Fibroblast of mammary gland (primary cell): ENCODE measurements at regions not wholly inside any gene's neighbourhood (a gene's known extent, or its start where the extent isn't known, plus 50 kb on each side); places are given as distances from the start of the nearest gene placed in this dataset.
A peak's percentile ranks its signal among the peaks of the same experiment; 100 is the strongest.

Experiments used
- DNase-seq: peaks from one replicate; pipeline ENCODE4 v3.0.0-alpha.2; 2010; ENCODE audit warnings: low read depth
- H3K4me3 ChIP-seq: 2 replicates; pipeline ENCODE4 v1.5.1; 2011; ENCODE audit warnings: low read depth, mild to moderate bottlenecking, low read length, moderate library complexity; ENCODE audit not compliant: control insufficient read depth
- CTCF ChIP-seq: conservative IDR thresholded peaks from 2 replicates; pipeline ENCODE4 v1.5.1; 2011; ENCODE audit warnings: low read depth, low read length, inconsistent platforms; ENCODE audit not compliant: control insufficient read depth, insufficient read depth

DNA sequence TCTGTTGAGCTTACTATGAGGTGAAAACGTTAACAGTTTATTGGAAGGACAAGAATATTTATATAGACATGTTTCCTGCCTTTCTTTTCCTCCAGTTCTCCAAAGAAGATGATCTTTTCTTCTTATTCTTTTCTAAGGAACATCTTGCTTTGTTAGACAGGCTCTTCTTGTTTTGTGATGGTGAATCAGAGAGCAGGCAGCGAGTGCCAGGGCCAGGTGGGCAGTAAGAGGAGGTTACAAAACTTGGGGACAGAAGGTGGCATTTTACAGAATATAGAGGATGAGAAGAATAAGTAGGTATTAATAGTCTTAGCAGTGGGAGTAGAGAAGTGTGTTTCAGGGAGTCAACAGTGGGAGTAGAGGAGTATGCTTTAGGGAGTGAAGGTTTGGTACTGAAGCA is 223.6 kb downstream of the ARL4A start:
- DNase-seq = no peak
- no peak overlapping the region for H3K4me3 ChIP-seq
- TF ChIP-seq CTCF = no peak

- no peak for DNase-seq
- H3K4me3 ChIP-seq = no peak overlapping the region
Measured at GRCh38 chr7:12913002-12913401, 225.6 kb downstream of the ARL4A start.

GRCh38 chr7:12917801-12918200 is 230.4 kb downstream of the ARL4A start:
- H3K4me3 ChIP-seq = no peak overlapping the region
- no peak for DNase-seq
- TF ChIP-seq CTCF = no peak

More at GRCh38 chr7:12913002-12913401, 225.6 kb downstream of the ARL4A start:
- no peak for TF ChIP-seq CTCF

DNA sequence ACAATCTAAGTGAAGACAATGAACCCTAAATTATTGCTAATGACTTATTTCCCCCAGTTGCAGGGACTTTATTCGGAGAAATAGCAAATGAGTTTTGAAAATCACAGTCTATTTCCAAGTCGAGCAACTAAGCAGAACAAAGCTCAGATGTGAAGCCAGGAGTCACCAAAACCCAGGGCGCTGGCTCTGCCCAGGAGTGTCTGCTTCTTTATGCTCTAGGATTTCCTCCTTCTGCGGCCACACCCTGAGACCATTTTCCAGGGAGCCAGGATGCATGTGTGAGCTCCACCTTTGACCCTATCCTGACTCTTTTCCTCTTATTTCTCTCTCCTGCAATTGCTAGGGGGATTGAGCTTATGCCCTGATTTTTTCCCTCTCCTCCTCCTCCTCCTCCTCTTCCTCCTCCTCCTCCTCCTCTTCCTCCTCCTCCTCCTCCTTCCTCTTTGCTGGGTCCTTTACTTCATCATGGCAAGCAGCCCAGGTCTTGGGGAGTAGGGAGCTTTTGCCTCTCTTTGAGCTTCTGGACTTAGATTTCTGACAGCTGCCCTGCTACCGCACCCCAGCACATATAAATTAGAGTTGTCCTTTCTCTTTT is 234.4 kb downstream of the ARL4A start:
- DNase-seq = no peak
- no peak overlapping the region for H3K4me3 ChIP-seq
- TF ChIP-seq CTCF = no peak

DNA sequence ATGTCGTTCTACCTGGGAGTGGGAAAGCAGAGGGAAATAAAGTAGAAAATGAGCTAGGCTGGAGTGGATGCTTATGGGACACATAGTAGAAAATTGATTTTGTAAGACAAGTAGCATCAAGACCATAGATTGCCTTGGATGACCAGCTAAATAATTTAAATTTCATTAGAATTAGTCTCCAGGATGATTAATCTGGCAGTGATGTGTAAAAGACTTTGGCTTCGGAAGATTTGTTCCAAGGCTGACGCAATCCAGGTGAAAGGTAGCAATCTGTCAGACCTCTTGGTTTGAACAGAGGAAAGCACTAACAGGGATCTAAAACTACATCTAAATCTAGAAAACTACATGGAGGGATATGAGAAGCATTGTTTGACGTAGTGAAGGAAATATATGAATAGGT is 236.5 kb downstream of the ARL4A start:
- no peak for TF ChIP-seq CTCF
- H3K4me3 ChIP-seq = no peak overlapping the region
- DNase-seq = peak; percentile 69

DNA sequence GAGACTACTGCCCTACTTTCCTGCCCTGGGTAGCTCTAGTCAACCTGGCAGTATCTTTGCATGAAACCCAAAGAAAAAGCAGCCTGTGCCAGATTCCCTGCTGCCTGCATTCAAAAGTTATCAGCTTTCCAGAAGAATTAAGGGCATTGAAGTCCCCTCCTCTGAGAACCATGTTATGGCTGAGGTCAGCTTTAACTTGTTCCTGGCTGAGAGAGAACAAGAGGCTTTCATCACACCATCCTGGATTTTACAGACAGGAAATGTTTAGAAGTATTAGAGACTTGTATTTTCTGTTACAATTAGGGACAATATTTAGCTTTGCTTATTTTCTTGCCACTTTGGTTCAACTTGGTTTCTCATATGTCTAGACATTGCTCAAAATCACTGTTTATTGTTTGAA is 238.8 kb downstream of the ARL4A start:
- H3K4me3 ChIP-seq = no peak overlapping the region
- no peak for DNase-seq
- TF ChIP-seq CTCF = no peak
